ENCODE measurements at regions not wholly inside any gene's neighbourhood (a gene's known extent, or its start where the extent isn't known, plus 50 kb on each side); places are given as distances from the start of the nearest gene placed in this dataset.
A peak's percentile ranks its signal among the peaks of the same experiment; 100 is the strongest.
"Not testable (repeated sequence)": the region's sequence is repeated elsewhere in the genome, so short reads cannot be mapped to it uniquely, and the experiment has no call there.

GRCh38 chr10:53650794-53651193, 878.2 kb upstream of the MBL2 start:
- no peak for DNase-seq (ENCODE audit: low spot score)

GRCh38 chr10:53647221-53647620, 874.6 kb upstream of the MBL2 start:
- not testable (repeated sequence) for DNase-seq (ENCODE audit: low spot score)

GRCh38 chr10:53646525-53646924, 873.9 kb upstream of the MBL2 start:
- DNase-seq (ENCODE audit: low spot score) = no peak

GRCh38 chr10:53645951-53646350, 873.4 kb upstream of the MBL2 start:
- no peak for DNase-seq (ENCODE audit: low spot score)

GRCh38 chr10:53638006-53638405, 865.4 kb upstream of the MBL2 start:
- DNase-seq (ENCODE audit: low spot score) = no peak

- no peak for DNase-seq (ENCODE audit: low spot score)
Observed at GRCh38 chr10:53624722-53625121, 852.1 kb upstream of the MBL2 start.

GRCh38 chr10:53622201-53622600, 849.6 kb upstream of the MBL2 start:
- DNase-seq (ENCODE audit: low spot score) = no peak

GRCh38 chr10:53619671-53620070, 847.1 kb upstream of the MBL2 start:
- DNase-seq (ENCODE audit: low spot score) = no peak

GRCh38 chr10:53607691-53608090, 835.1 kb upstream of the MBL2 start:
- DNase-seq (ENCODE audit: low spot score) = no peak

GRCh38 chr10:53606981-53607380, 834.4 kb upstream of the MBL2 start:
- peak; percentile 19 for DNase-seq (ENCODE audit: low spot score)

GRCh38 chr10:53601260-53601875, 828.8 kb upstream of the MBL2 start:
- DNase-seq (ENCODE audit: low spot score) = peak; percentile 60

- no peak for DNase-seq (ENCODE audit: low spot score)
Observed at GRCh38 chr10:53598914-53599313, 826.3 kb upstream of the MBL2 start.

GRCh38 chr10:53597835-53598251, 825.3 kb upstream of the MBL2 start:
- DNase-seq (ENCODE audit: low spot score) = no peak

- no peak for DNase-seq (ENCODE audit: low spot score)
Observed at GRCh38 chr10:53580465-53580864, 807.9 kb upstream of the MBL2 start.

GRCh38 chr10:53579773-53580172, 807.2 kb upstream of the MBL2 start:
- no peak for DNase-seq (ENCODE audit: low spot score)

- DNase-seq (ENCODE audit: low spot score) = no peak
Observed at GRCh38 chr10:53574024-53574423, 801.4 kb upstream of the MBL2 start.

- no peak for DNase-seq (ENCODE audit: low spot score)
Observed at GRCh38 chr10:53573498-53573897, 800.9 kb upstream of the MBL2 start.

- DNase-seq (ENCODE audit: low spot score) = no peak
Observed at GRCh38 chr10:53572799-53573198, 800.2 kb upstream of the MBL2 start.

- DNase-seq (ENCODE audit: low spot score) = no peak
Observed at GRCh38 chr10:53570221-53570620, 797.6 kb upstream of the MBL2 start.

GRCh38 chr10:53569455-53569854, 796.9 kb upstream of the MBL2 start:
- DNase-seq (ENCODE audit: low spot score) = no peak

- no peak for DNase-seq (ENCODE audit: low spot score)
Observed at GRCh38 chr10:53548664-53549063, 776.1 kb upstream of the MBL2 start.

- no peak for DNase-seq (ENCODE audit: low spot score)
Observed at GRCh38 chr10:53547364-53547763, 774.8 kb upstream of the MBL2 start.

GRCh38 chr10:53543410-53543809, 770.8 kb upstream of the MBL2 start:
- no peak for DNase-seq (ENCODE audit: low spot score)

GRCh38 chr10:53537508-53537907, 764.9 kb upstream of the MBL2 start:
- no peak for DNase-seq (ENCODE audit: low spot score)

- DNase-seq (ENCODE audit: low spot score) = peak; percentile 3
Observed at GRCh38 chr10:53536322-53536721, 763.7 kb upstream of the MBL2 start.

Measured in RKO (cell line).